ENCODE measurements at regions not wholly inside any gene's neighbourhood (a gene's known extent, or its start where the extent isn't known, plus 50 kb on each side); places are given as distances from the start of the nearest gene placed in this dataset.
"Not testable (repeated sequence)": the region's sequence is repeated elsewhere in the genome, so short reads cannot be mapped to it uniquely, and the experiment has no call there.

- DNase-seq, result no peak
These were observed 138.9 kb downstream of the HMX1 start for GRCh38 chr4:8732681-8733243.

- no peak for DNase-seq
These were observed 139.5 kb downstream of the CPZ start for GRCh38 chr4:8732092-8732491.

- no peak for DNase-seq
These were observed 138.8 kb downstream of the CPZ start for GRCh38 chr4:8731364-8731763.

- no peak for DNase-seq
These were observed 138.1 kb downstream of the CPZ start for GRCh38 chr4:8730681-8731080.

- no peak for DNase-seq
These were observed 137.6 kb downstream of the CPZ start for GRCh38 chr4:8730159-8730558.

GRCh38 chr4:8729408-8730149, 137.0 kb downstream of the CPZ start:
- no peak for DNase-seq

GRCh38 chr4:8728536-8729407, 136.2 kb downstream of the CPZ start:
- no peak for DNase-seq

GRCh38 chr4:8727546-8728510, 135.3 kb downstream of the CPZ start:
- no peak for DNase-seq

GRCh38 chr4:8727131-8727530, 134.6 kb downstream of the CPZ start:
- no peak for DNase-seq

GRCh38 chr4:8726344-8726851, 133.8 kb downstream of the CPZ start:
- no peak for DNase-seq

- no peak for DNase-seq
These were observed 133.3 kb downstream of the CPZ start for GRCh38 chr4:8725845-8726244.

GRCh38 chr4:8725071-8725841, 132.7 kb downstream of the CPZ start:
- no peak for DNase-seq

- DNase-seq, result no peak
These were observed 132.0 kb downstream of the CPZ start for GRCh38 chr4:8724436-8725070.

- DNase-seq, result no peak
These were observed 130.8 kb downstream of the CPZ start for GRCh38 chr4:8723222-8723980.

GRCh38 chr4:8722556-8722955, 130.0 kb downstream of the CPZ start:
- DNase-seq, result no peak

GRCh38 chr4:8721621-8722020, 129.1 kb downstream of the CPZ start:
- DNase-seq, result no peak

- DNase-seq, result no peak
These were observed 126.9 kb downstream of the CPZ start for GRCh38 chr4:8719421-8719820.

- DNase-seq, result not testable (repeated sequence)
These were observed 124.9 kb downstream of the CPZ start for GRCh38 chr4:8717470-8717869.

- DNase-seq, result no peak
These were observed 118.4 kb downstream of the CPZ start for GRCh38 chr4:8710946-8711345.

- DNase-seq, result no peak
These were observed 117.9 kb downstream of the CPZ start for GRCh38 chr4:8710416-8710815.
